ENCODE measurements at regions not wholly inside any gene's neighbourhood (a gene's known extent, or its start where the extent isn't known, plus 50 kb on each side); places are given as distances from the start of the nearest gene placed in this dataset.

DNA sequence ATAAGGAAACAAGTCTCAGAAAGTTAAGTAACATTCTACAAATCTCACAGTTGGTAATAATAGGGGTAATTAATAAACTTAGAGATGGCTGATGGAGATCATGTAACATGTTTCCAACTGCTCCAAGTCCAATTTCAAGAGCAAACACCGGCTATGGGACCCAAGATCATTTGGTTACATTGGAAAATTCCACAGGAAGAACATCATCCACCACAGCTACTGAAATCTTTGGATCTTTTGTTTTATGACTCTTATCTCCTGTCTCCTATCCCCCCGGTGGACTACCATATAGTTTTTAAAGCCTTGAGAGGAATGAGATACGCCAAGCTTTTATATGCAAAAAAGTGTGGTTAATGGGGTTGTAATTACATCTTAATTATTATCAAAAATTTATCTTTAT, 216.1 kb downstream of the WNT5A start:
- no peak overlapping the region for H3K4me3 ChIP-seq
- no peak for TF ChIP-seq FOSL2 (IDR thresholded peaks at IDR 0.05)
- TF ChIP-seq FOSL2 (CRISPR knock-in tag; IDR thresholded peaks at IDR 0.05), result no peak
- no peak for TF ChIP-seq BHLHE40 (IDR thresholded peaks at IDR 0.05; ENCODE audit: low read depth, low read length)
- no peak for TF ChIP-seq CBX2 (IDR thresholded peaks at IDR 0.05; ENCODE audit: borderline replicate concordance, low read depth)
- no peak for TF ChIP-seq CHD2 (IDR thresholded peaks at IDR 0.05; ENCODE audit: low read length, partially characterized antibody)
- no peak for TF ChIP-seq CEBPB (IDR thresholded peaks at IDR 0.05)
- TF ChIP-seq ZFP36 (IDR thresholded peaks at IDR 0.05; ENCODE audit: borderline replicate concordance, partially characterized antibody), result no peak
- no peak for TF ChIP-seq SREBF2 (IDR thresholded peaks at IDR 0.05)
- TF ChIP-seq ATOH8 (CRISPR knock-in tag; IDR thresholded peaks at IDR 0.05; ENCODE audit: low read depth), result no peak
- TF ChIP-seq FOXS1 (CRISPR knock-in tag; IDR thresholded peaks at IDR 0.05), result no peak
- FAIRE-seq, result no peak
- no peaks in the 10 kb centered on the region for H3K4me1 ChIP-seq
- H3K9me3 ChIP-seq, result no peaks in the 10 kb centered on the region
- H3K4me2 ChIP-seq, result no peak overlapping the region
- 7% methylated on average over 3 of the region's 3 CpGs for WGBS (ENCODE audit: missing lambda C conversion rate)
- DNase-seq (ENCODE audit: low read depth in 1 of 2, low spot score in 1 of 2), result no peak
- POLR2A ChIA-PET, result no interaction called here
- H3K27ac ChIP-seq, result no peak overlapping the region
- no peak for ATAC-seq
- CTCF ChIA-PET, result no interaction called here

- TF ChIP-seq NPAS2 (CRISPR knock-in tag; IDR thresholded peaks at IDR 0.05; ENCODE audit: borderline replicate concordance) (no peak), BHLHE40 (IDR thresholded peaks at IDR 0.05; ENCODE audit: low read depth, low read length) (no peak), HEYL (CRISPR knock-in tag; IDR thresholded peaks at IDR 0.05) (no peak), POLR2A (IDR thresholded peaks at IDR 0.05; ENCODE audit: low read length) (no peak), CHD2 (IDR thresholded peaks at IDR 0.05; ENCODE audit: low read length, partially characterized antibody) (no peak), HOXB13 (CRISPR knock-in tag; IDR thresholded peaks at IDR 0.05; ENCODE audit: low read depth) (no peak), PHF8 (IDR thresholded peaks at IDR 0.05; ENCODE audit: borderline replicate concordance, low read depth) (no peak), MAFK (IDR thresholded peaks at IDR 0.05; ENCODE audit: partially characterized antibody) (no peak), FOSL2 (IDR thresholded peaks at IDR 0.05) (no peak), FOSL2 (CRISPR knock-in tag; IDR thresholded peaks at IDR 0.05) (no peak), JUNB (IDR thresholded peaks at IDR 0.05) (no peak), TFCP2L1 (CRISPR knock-in tag; IDR thresholded peaks at IDR 0.05) (no peak), MAZ (IDR thresholded peaks at IDR 0.05; ENCODE audit: borderline replicate concordance, low read depth, low read length) (no peak), REST (IDR thresholded peaks at IDR 0.05) (no peak), ELK1 (IDR thresholded peaks at IDR 0.05; ENCODE audit: low read depth, low read length) (no peak), RARB (CRISPR knock-in tag; IDR thresholded peaks at IDR 0.05) (no peak), SREBF2 (IDR thresholded peaks at IDR 0.05) (no peak), ZFP36 (IDR thresholded peaks at IDR 0.05; ENCODE audit: borderline replicate concordance, partially characterized antibody) (no peak), POLR2AphosphoS2 (conservative IDR thresholded peaks at IDR 0.05; ENCODE audit: low read length) (no peak)
- TF ChIP-seq, protein P1, sequence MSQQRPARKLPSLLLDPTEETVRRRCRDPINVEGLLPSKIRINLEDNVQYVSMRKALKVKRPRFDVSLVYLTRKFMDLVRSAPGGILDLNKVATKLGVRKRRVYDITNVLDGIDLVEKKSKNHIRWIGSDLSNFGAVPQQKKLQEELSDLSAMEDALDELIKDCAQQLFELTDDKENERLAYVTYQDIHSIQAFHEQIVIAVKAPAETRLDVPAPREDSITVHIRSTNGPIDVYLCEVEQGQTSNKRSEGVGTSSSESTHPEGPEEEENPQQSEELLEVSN (IDR thresholded peaks at IDR 0.05; ENCODE audit: borderline replicate concordance, low read depth), result no peak
- WGBS (ENCODE audit: missing lambda C conversion rate), result 6% methylated on average over 4 of the region's 4 CpGs
- ATAC-seq, result no peak
These were observed 217.5 kb downstream of the WNT5A start for GRCh38 chr3:55269636-55270035.

More at GRCh38 chr3:55269636-55270035, 217.5 kb downstream of the WNT5A start:
- DNase-seq (ENCODE audit: low read depth in 1 of 2, low spot score in 1 of 2), result no peak
- Histone ChIP-seq H3K4me1 (no peaks in the 10 kb centered on the region), H3K4me3 (no peak overlapping the region), H3K4me2 (no peak overlapping the region), H3K9me3 (no peaks in the 10 kb centered on the region), H3K27ac (no peak overlapping the region)
- CTCF ChIA-PET, result no interaction called here
- POLR2A ChIA-PET, result no interaction called here
- no peak for FAIRE-seq
